ENCODE measurements at regions not wholly inside any gene's neighbourhood (a gene's known extent, or its start where the extent isn't known, plus 50 kb on each side); places are given as distances from the start of the nearest gene placed in this dataset.

DNA sequence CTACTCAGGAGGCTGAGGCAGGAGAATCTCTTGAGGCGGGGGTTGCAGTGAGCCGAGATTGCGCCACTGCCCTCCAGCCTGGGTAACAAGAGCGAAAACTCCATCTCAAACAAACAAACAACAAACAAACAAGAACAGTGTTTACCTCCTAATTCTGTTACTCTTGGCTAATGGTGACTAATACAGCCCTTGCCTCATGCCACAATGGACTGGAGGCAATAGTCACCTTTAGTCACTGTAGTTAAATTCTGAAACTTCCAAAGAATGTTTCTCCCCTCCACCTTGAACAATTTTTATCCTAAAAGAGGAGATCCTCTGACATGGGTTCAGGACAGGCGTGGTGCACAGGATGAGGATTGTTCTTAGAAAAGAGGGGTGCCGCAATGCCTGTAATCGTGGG, 241.2 kb upstream of the CTSO start:
- Histone ChIP-seq H3K4me2 (no peak overlapping the region), H3K36me3 (no peaks in the 10 kb centered on the region), H3K27ac (no peak overlapping the region), H3K9me3 (ENCODE audit: low read depth) (no peaks in the 10 kb centered on the region), H4K20me1 (ENCODE audit: low read depth) (no peaks in the 10 kb centered on the region), H3K4me3 (no peak overlapping the region), H3K4me1 (no peaks in the 10 kb centered on the region), H3K79me2 (ENCODE audit: low read depth) (no peaks in the 10 kb centered on the region), H2AFZ (replicated peaks) (no peak overlapping the region), H3K9ac (no peak overlapping the region), H3K27me3 (no peaks in the 10 kb centered on the region), H3F3A (ENCODE audit: low read depth) (no peaks in the 10 kb centered on the region)
- Mint-ChIP-seq H3K36me3 (peaks cover 6% of the 10 kb centered on the region), H3K4me3 (no peak overlapping the region), H3K27me3 (ENCODE audit: insufficient read depth, low read depth) (no peaks in the 10 kb centered on the region), H3K27ac (no peak overlapping the region), H3K9me3 (no peaks in the 10 kb centered on the region), H3K4me1 (peaks cover 7% of the 10 kb centered on the region)
- TF ChIP-seq CTCF (IDR thresholded peaks at IDR 0.05): no peak
- no peak for TF ChIP-seq EZH2 (IDR thresholded peaks at IDR 0.05)
- no peak for TF ChIP-seq EZH2phosphoT487 (IDR thresholded peaks at IDR 0.05)
- DNase-seq (ENCODE audit: low spot score): no peak

DNA sequence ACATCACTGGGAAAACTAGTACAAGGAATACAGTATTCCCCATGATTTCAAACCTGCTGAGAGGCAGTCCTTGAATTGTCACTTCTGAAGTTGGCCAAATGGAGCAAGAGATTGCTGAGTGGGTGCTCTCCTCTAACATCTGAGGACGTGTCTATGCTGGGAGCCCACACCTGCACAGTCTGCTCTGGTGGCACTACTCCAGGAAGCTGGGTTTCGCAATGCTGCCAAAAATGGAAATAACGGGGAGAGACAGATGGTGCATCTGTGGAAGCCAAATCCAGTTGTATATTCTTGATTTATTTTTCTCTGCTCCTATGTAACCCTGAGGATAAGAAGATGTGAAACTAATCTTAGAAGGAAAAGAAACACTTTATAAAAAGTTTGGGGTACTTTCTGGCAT, 240.1 kb upstream of the CTSO start:
- H3K9me3 ChIP-seq (ENCODE audit: low read depth): no peaks in the 10 kb centered on the region
- peaks cover 7% of the 10 kb centered on the region for H3K4me1 Mint-ChIP-seq

GRCh38 chr4:156193106-156193505, 239.4 kb upstream of the CTSO start:
- no peak overlapping the region for H3K27ac Mint-ChIP-seq
- TF ChIP-seq EZH2 (IDR thresholded peaks at IDR 0.05) (no peak), CTCF (IDR thresholded peaks at IDR 0.05) (no peak), EZH2phosphoT487 (IDR thresholded peaks at IDR 0.05) (no peak)

More for the DNA sequence above, 240.1 kb upstream of the CTSO start:
- Histone ChIP-seq H3K9ac (no peak overlapping the region), H3K79me2 (ENCODE audit: low read depth) (no peaks in the 10 kb centered on the region), H3K36me3 (no peaks in the 10 kb centered on the region), H3K4me2 (no peak overlapping the region), H4K20me1 (ENCODE audit: low read depth) (no peaks in the 10 kb centered on the region), H2AFZ (replicated peaks) (no peak overlapping the region), H3K4me1 (no peaks in the 10 kb centered on the region), H3K27ac (no peak overlapping the region), H3K27me3 (no peaks in the 10 kb centered on the region), H3F3A (ENCODE audit: low read depth) (no peaks in the 10 kb centered on the region), H3K4me3 (no peak overlapping the region)
- no peaks in the 10 kb centered on the region for H3K27me3 Mint-ChIP-seq (ENCODE audit: insufficient read depth, low read depth)
- no peaks in the 10 kb centered on the region for H3K9me3 Mint-ChIP-seq
- H3K36me3 Mint-ChIP-seq: peaks cover 6% of the 10 kb centered on the region
- H3K4me3 Mint-ChIP-seq: no peak overlapping the region
- no peak overlapping the region for H3K27ac Mint-ChIP-seq
- TF ChIP-seq EZH2 (IDR thresholded peaks at IDR 0.05): no peak
- no peak for TF ChIP-seq CTCF (IDR thresholded peaks at IDR 0.05)
- TF ChIP-seq EZH2phosphoT487 (IDR thresholded peaks at IDR 0.05): no peak
- DNase-seq (ENCODE audit: low spot score): no peak

More at GRCh38 chr4:156193106-156193505, 239.4 kb upstream of the CTSO start:
- H3K9me3 Mint-ChIP-seq: no peaks in the 10 kb centered on the region
- H3K4me1 ChIP-seq: no peaks in the 10 kb centered on the region
- H3K4me1 Mint-ChIP-seq: peaks cover 7% of the 10 kb centered on the region
- no peak for DNase-seq (ENCODE audit: low spot score)
- no peak overlapping the region for H3K4me3 Mint-ChIP-seq
- no peaks in the 10 kb centered on the region for H3K79me2 ChIP-seq (ENCODE audit: low read depth)
- no peaks in the 10 kb centered on the region for H3F3A ChIP-seq (ENCODE audit: low read depth)
- H3K9ac ChIP-seq: no peak overlapping the region
- no peaks in the 10 kb centered on the region for H3K27me3 ChIP-seq
- H3K36me3 ChIP-seq: no peaks in the 10 kb centered on the region
- H3K27ac ChIP-seq: no peak overlapping the region
- no peak overlapping the region for H3K4me2 ChIP-seq
- no peaks in the 10 kb centered on the region for H4K20me1 ChIP-seq (ENCODE audit: low read depth)
- H3K4me3 ChIP-seq: no peak overlapping the region
- H3K36me3 Mint-ChIP-seq: peaks cover under 1% of the 10 kb centered on the region
- H3K9me3 ChIP-seq (ENCODE audit: low read depth): no peaks in the 10 kb centered on the region
- H2AFZ ChIP-seq (replicated peaks): no peak overlapping the region
- no peaks in the 10 kb centered on the region for H3K27me3 Mint-ChIP-seq (ENCODE audit: insufficient read depth, low read depth)

All from neural progenitor cell (in vitro differentiated cells).